Mesendoderm (in vitro differentiated cells): ENCODE measurements at regions not wholly inside any gene's neighbourhood (a gene's known extent, or its start where the extent isn't known, plus 50 kb on each side); places are given as distances from the start of the nearest gene placed in this dataset. TPM values are rescaled to one million over a fixed set of nuclear protein-coding genes. Genes with fewer than 3 reads are reported as not detected.

ENCODE experiments used
- DNase-seq: peaks from one replicate; pipeline ENCODE4 v3.0.0; 2013
- H2AK5ac ChIP-seq: 2 replicates; pipeline ENCODE4 v1.6.1; 2013; ENCODE audit warnings: low read length, inconsistent platforms
- H2BK120ac ChIP-seq: 2 replicates; pipeline ENCODE4 v1.6.1; 2013; ENCODE audit warnings: low read depth, mild to moderate bottlenecking, low read length, moderate library complexity, mixed read lengths
- H2BK15ac ChIP-seq: replicated peaks from 2 replicates; pipeline ENCODE4 v1.6.1; 2013; ENCODE audit warnings: low read depth, mild to moderate bottlenecking, moderate library complexity
- H2BK5ac ChIP-seq: 2 replicates; pipeline ENCODE4 v1.6.1; 2013; ENCODE audit warnings: low read length, inconsistent platforms
- H3K18ac ChIP-seq: 2 replicates; pipeline ENCODE4 v1.6.1; 2013; ENCODE audit warnings: mild to moderate bottlenecking, low read length, mixed read lengths
- H3K23ac ChIP-seq: one replicate; pipeline ENCODE4 v1.6.1; 2013; ENCODE audit warnings: low read length
- H3K27ac ChIP-seq: 2 replicates; pipeline ENCODE4 v1.5.1; 2013; ENCODE audit warnings: low read depth, mild to moderate bottlenecking, inconsistent platforms, low read length, moderate library complexity
- H3K27me3 ChIP-seq: 2 replicates; pipeline ENCODE4 v1.6.1; 2013; ENCODE audit warnings: low read length, control low read depth, mild to moderate bottlenecking, inconsistent platforms; ENCODE audit not compliant: insufficient read depth, poor library complexity
- H3K36me3 ChIP-seq: 2 replicates; pipeline ENCODE4 v1.6.1; 2013; ENCODE audit warnings: low read length, inconsistent platforms; ENCODE audit not compliant: control insufficient read depth, insufficient read depth
- H3K4ac ChIP-seq: one replicate; pipeline ENCODE4 v1.6.1; 2013; ENCODE audit warnings: low read depth, mild to moderate bottlenecking, low read length, moderate library complexity
- H3K4me1 ChIP-seq: 2 replicates; pipeline ENCODE4 v1.6.1; 2013; ENCODE audit warnings: low read depth, low read length, inconsistent platforms; ENCODE audit not compliant: control insufficient read depth
- H3K4me2 ChIP-seq: 2 replicates; pipeline ENCODE4 v1.6.1; 2013; ENCODE audit warnings: low read length
- H3K4me3 ChIP-seq: 2 replicates; pipeline ENCODE4 v1.5.1; 2013; ENCODE audit warnings: mild to moderate bottlenecking, low read length
- H3K56ac ChIP-seq: one replicate; pipeline ENCODE4 v1.6.1; 2013; ENCODE audit warnings: low read length
- H3K79me1 ChIP-seq: 2 replicates; pipeline ENCODE4 v1.6.1; 2013; ENCODE audit warnings: low read length, inconsistent platforms
- H3K79me2 ChIP-seq: 2 replicates; pipeline ENCODE4 v1.6.1; 2013; ENCODE audit warnings: mild to moderate bottlenecking, low read length; ENCODE audit not compliant: control insufficient read depth, insufficient read depth
- H3K9ac ChIP-seq: 2 replicates; pipeline ENCODE4 v1.6.1; 2013; ENCODE audit warnings: low read length, inconsistent platforms
- H4K5ac ChIP-seq: one replicate; pipeline ENCODE4 v1.6.1; 2013; ENCODE audit warnings: low read length
- H4K8ac ChIP-seq: one replicate; pipeline ENCODE4 v1.6.1; 2013; ENCODE audit warnings: low read depth, mild to moderate bottlenecking, control low read depth, low read length, moderate library complexity
- WGBS: extraction: QIAGEN DNeasy Blood & Tissue Kit; methylation state at CpG from one replicate; pipeline ENCODE4 v1.1.7; 2013; ENCODE audit warnings: low lambda C conversion rate, missing lambda C conversion rate; ENCODE audit not compliant: insufficient coverage; ENCODE audit errors: extremely low coverage; 5-methylcytosine and 5-hydroxymethylcytosine counted together
- small RNA-seq: library from polyadenylated mRNA; stranded (forward); fragments of <200 nt; extraction: miRNeasy Mini kit (QIAGEN cat#:217004); gene quantifications from one replicate; pipeline ENCODE3, GENCODE V24; 2013; ENCODE audit not compliant: insufficient read depth

DNA sequence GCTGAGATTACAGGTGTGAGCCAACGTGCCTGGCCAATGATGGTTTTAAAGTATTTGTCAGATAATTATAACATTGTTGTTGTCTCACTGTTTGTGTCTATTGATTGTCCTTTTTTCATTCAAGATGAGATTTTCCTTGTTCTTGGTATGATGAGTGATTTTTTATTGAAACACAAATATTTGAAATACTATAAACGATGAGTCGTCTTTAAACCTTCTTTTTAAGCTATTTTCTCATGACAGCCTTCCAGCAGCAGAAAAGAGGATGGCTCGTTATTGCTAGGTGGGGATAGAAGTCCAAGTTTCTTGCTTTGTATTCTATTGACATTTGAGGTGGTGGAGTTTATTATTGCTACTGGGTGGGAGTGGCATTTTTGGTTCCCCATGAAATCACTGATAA is 61.7 kb upstream of the MDFIC2 start:
- no peak overlapping the region for H3K56ac ChIP-seq
- no peak overlapping the region for H3K27ac ChIP-seq
- no peak overlapping the region for H3K9ac ChIP-seq
- no peak overlapping the region for H3K23ac ChIP-seq
- no peak overlapping the region for H3K4me2 ChIP-seq
- no CpG with 5 or more reads among the region's 4 CpGs for WGBS
- DNase-seq: no peak
- H2BK15ac ChIP-seq: no peak overlapping the region
- no peak overlapping the region for H3K18ac ChIP-seq
- H3K36me3 ChIP-seq: no peaks in the 10 kb centered on the region
- no peak overlapping the region for H3K4ac ChIP-seq
- H2AK5ac ChIP-seq: no peak overlapping the region
- H4K5ac ChIP-seq: no peak overlapping the region
- H3K4me1 ChIP-seq: no peaks in the 10 kb centered on the region
- no peaks in the 10 kb centered on the region for H3K79me2 ChIP-seq
- H3K79me1 ChIP-seq: no peaks in the 10 kb centered on the region
- no peak overlapping the region for H2BK120ac ChIP-seq
- no peak overlapping the region for H4K8ac ChIP-seq
- no peaks in the 10 kb centered on the region for H3K27me3 ChIP-seq
- H2BK5ac ChIP-seq: no peak overlapping the region
- H3K4me3 ChIP-seq: no peak overlapping the region

Small RNA genes in the stretch of these regions (small RNA-seq; reads per million reads assigned to genes)
- not detected for gene COX6CP6
- not detected for gene RNU6-281P
